HCT116 (cell line): ENCODE measurements at regions not wholly inside any gene's neighbourhood (a gene's known extent, or its start where the extent isn't known, plus 50 kb on each side); places are given as distances from the start of the nearest gene placed in this dataset.

ENCODE experiments used
- ATAC-seq: fragments of 200-7000 bp; cut with Tn5 transposase; 2 replicates; pipeline ENCODE4 v1.9.1; 2020; ENCODE audit warnings: mild to moderate bottlenecking, moderate library complexity
- BruUV-seq: library from RNA; stranded (reverse); fragments of 400-500 nt; replicated peaks from 2 replicates; lab custom pipeline; 2021; lab: Mats Ljungman, UMichigan
- CTCF ChIA-PET: fragments of 300-600 bp; sonication (Branson Sonifier 250); formaldehyde crosslinking; loops from one replicate; lab custom pipeline; 2021; ENCODE audit warnings: antibody characterized with exemption; lab: Charles Lee
- POLR2A ChIA-PET: fragments of 300-600, 350-600 bp; sonication (Branson Sonifier 250); formaldehyde crosslinking; loops from one replicate; lab custom pipeline; 2021; ENCODE audit warnings: antibody characterized with exemption; lab: Charles Lee
- RAD21 ChIA-PET, 2 experiments: fragments of 300-600 bp; sonication (Branson Sonifier 250); formaldehyde crosslinking; loops; one replicate each; lab custom pipeline; 2023; ENCODE audit warnings: low total read pairs in 2 of 2; ENCODE audit not compliant: uncharacterized antibody in 2 of 2, unreplicated experiment in 2 of 2, low non-redundant PET in 1 of 2; lab: Charles Lee
- DNase-seq: peaks from one replicate; pipeline ENCODE4 v3.0.0-alpha.2; 2010; ENCODE audit warnings: low read depth, low spot score
- H2AFZ ChIP-seq: fragments of 200-600 bp; shearing (Covaris generic), sonication (generic); 2 replicates; pipeline ENCODE4 v1.6.1; 2017; ENCODE audit warnings: low read depth, mixed run types, mixed read lengths, antibody characterized with exemption, low read length; ENCODE audit not compliant: poor library complexity, severe bottlenecking
- H3K27ac ChIP-seq: 2 replicates; pipeline ENCODE4 v1.5.1; 2012; ENCODE audit warnings: low read depth, low read length
- H3K27me3 ChIP-seq: fragments of 200-600 bp; sonication (generic); 2 replicates; pipeline ENCODE4 v1.6.1; 2016; ENCODE audit warnings: mixed run types, low read length, mixed read lengths; ENCODE audit not compliant: insufficient read depth
- H3K36me3 ChIP-seq, 2 experiments: fragments of 200-500 bp in 1 of 2; fragments of 200-600 bp in 1 of 2; sonication (Bioruptor generic) in 1 of 2; sonication (generic) in 1 of 2; 2 replicates each; pipeline versions ENCODE4 v1.5.1 to v1.6.1; 2014 to 2016; ENCODE audit warnings: low read length in 2 of 2, inconsistent platforms in 1 of 2, mixed read lengths in 1 of 2, mixed run types in 1 of 2; ENCODE audit not compliant: insufficient read depth in 2 of 2, control insufficient read depth in 1 of 2
- H3K4me1 ChIP-seq, 2 experiments: fragments of 200-600 bp in 1 of 2; sonication (generic) in 1 of 2; 2 replicates each; pipeline versions ENCODE4 v1.5.1 to v1.6.1; 2012 to 2017; ENCODE audit warnings: low read length in 2 of 2, inconsistent platforms in 1 of 2, mild to moderate bottlenecking in 1 of 2, mixed read lengths in 1 of 2, mixed run types in 1 of 2, moderate library complexity in 1 of 2; ENCODE audit not compliant: insufficient read depth in 2 of 2, control insufficient read depth in 1 of 2
- H3K4me2 ChIP-seq: fragments of 200-600 bp; sonication (generic); 2 replicates; pipeline ENCODE4 v1.6.1; 2017; ENCODE audit warnings: mixed run types, low read length, mixed read lengths
- H3K4me3 ChIP-seq, 2 experiments: fragments of 200-600 bp in 1 of 2; sonication (generic) in 1 of 2; replicated peaks in 1 of 2; 2 replicates each; pipeline ENCODE4 v1.5.1; 2011 to 2016; ENCODE audit warnings: low read length in 2 of 2, control low read depth in 1 of 2, low read depth in 1 of 2, mild to moderate bottlenecking in 1 of 2, mixed read lengths in 1 of 2, mixed run types in 1 of 2
- H3K79me2 ChIP-seq: fragments of 200-600 bp; sonication (generic); 2 replicates; pipeline ENCODE4 v1.6.1; 2017; ENCODE audit warnings: mild to moderate bottlenecking, mixed run types, low read length, moderate library complexity, mixed read lengths; ENCODE audit not compliant: insufficient read depth
- H3K9ac ChIP-seq: fragments of 200-600 bp; sonication (generic); 2 replicates; pipeline ENCODE4 v1.6.1; 2016; ENCODE audit warnings: low read length, mixed read lengths
- H3K9me2 ChIP-seq: fragments of 200-600 bp; sonication (generic), shearing (Covaris generic); 2 replicates; pipeline ENCODE4 v1.6.1; 2017; ENCODE audit warnings: mixed run types, mild to moderate bottlenecking, moderate library complexity; ENCODE audit not compliant: insufficient read depth
- H3K9me3 ChIP-seq, 2 experiments: fragments of 200-500 bp in 1 of 2; fragments of 200-600 bp in 1 of 2; sonication (Bioruptor generic) in 1 of 2; sonication (generic) in 1 of 2; 2 replicates each; pipeline ENCODE4 v1.6.1; 2014 to 2017; ENCODE audit warnings: low read length in 2 of 2, mixed read lengths in 2 of 2, inconsistent platforms in 1 of 2, low read depth in 1 of 2, mild to moderate bottlenecking in 1 of 2, mixed run types in 1 of 2, moderate library complexity in 1 of 2; ENCODE audit not compliant: control insufficient read depth in 1 of 2, insufficient read depth in 1 of 2
- H4K20me1 ChIP-seq: fragments of 200-600 bp; sonication (generic), shearing (Covaris generic); 2 replicates; pipeline ENCODE4 v1.6.1; 2017; ENCODE audit warnings: mixed run types, mild to moderate bottlenecking, moderate library complexity; ENCODE audit not compliant: insufficient read depth
- CBX3 ChIP-seq: IDR thresholded peaks from 2 replicates; pipeline ENCODE4 v1.6.1; 2012; ENCODE audit warnings: low read depth
- EGR1 ChIP-seq: IDR thresholded peaks from 2 replicates; pipeline ENCODE4 v1.6.1; 2012; ENCODE audit warnings: low read depth
- EZH2 ChIP-seq: fragments of 200-600 bp; sonication (generic); IDR thresholded peaks from 2 replicates; pipeline ENCODE4 v1.6.1; 2017; ENCODE audit warnings: antibody characterized with exemption, mixed run types
- EZH2phosphoT487 ChIP-seq: fragments of 200-600 bp; IDR thresholded peaks from 2 replicates; pipeline ENCODE4 v1.6.1; 2018; ENCODE audit warnings: antibody characterized with exemption, borderline replicate concordance
- FOSL1 ChIP-seq: IDR thresholded peaks from 2 replicates; pipeline ENCODE4 v1.6.1; 2012; ENCODE audit warnings: low read depth
- POLR2AphosphoS5 ChIP-seq: IDR thresholded peaks from 2 replicates; pipeline ENCODE4 v1.6.1; 2011; ENCODE audit warnings: mild to moderate bottlenecking, low read depth, low read length, moderate library complexity
- RAD21 ChIP-seq: IDR thresholded peaks from 2 replicates; pipeline ENCODE4 v1.6.1; 2012; ENCODE audit warnings: low read depth, mild to moderate bottlenecking
- SIN3A ChIP-seq: IDR thresholded peaks from 2 replicates; pipeline ENCODE4 v1.6.1; 2012; ENCODE audit warnings: low read depth
- SP1 ChIP-seq: IDR thresholded peaks from 2 replicates; pipeline ENCODE4 v1.6.1; 2012; ENCODE audit warnings: low read depth
- SRF ChIP-seq: IDR thresholded peaks from 2 replicates; pipeline ENCODE4 v1.6.1; 2012; ENCODE audit warnings: low read depth
- TCF7L2 ChIP-seq: IDR thresholded peaks from 2 replicates; pipeline ENCODE4 v1.7.0; 2011; ENCODE audit warnings: borderline replicate concordance, inconsistent platforms; ENCODE audit not compliant: insufficient read depth, insufficient read length; ENCODE audit errors: extremely low read depth
- ZFX ChIP-seq: fragments of 450-650 bp; IDR thresholded peaks from 2 replicates; pipeline ENCODE4 v1.6.1; 2017
- intact Hi-C: fragments of 100-400 bp; cut with micrococcal nuclease; formaldehyde crosslinking; loops from 2 replicates; pipeline ENCODE4 v1.10.0; 2022
- TF ChIP-seq, protein P1 (sequence below): IDR thresholded peaks from 2 replicates; pipeline ENCODE4 v1.6.1; 2011; ENCODE audit warnings: mild to moderate bottlenecking, low read length, moderate library complexity; ENCODE audit not compliant: insufficient replicate concordance; ENCODE audit errors: extremely low read depth
- TF ChIP-seq, protein P2 (sequence below): IDR thresholded peaks from 2 replicates; pipeline ENCODE4 v1.6.1; 2012; ENCODE audit warnings: low read depth
- TF ChIP-seq, protein P3 (sequence below), 3 experiments: fragments of 200-600 bp in 1 of 3; sonication (generic) in 1 of 3; IDR thresholded peaks in 2 of 3; conservative IDR thresholded peaks in 1 of 3; 2 replicates each; pipeline ENCODE4 v1.5.1; 2012 to 2017; ENCODE audit warnings: low read depth in 2 of 3, low read length in 2 of 3, antibody characterized with exemption in 1 of 3, borderline replicate concordance in 1 of 3, control low read depth in 1 of 3, mild to moderate bottlenecking in 1 of 3, mixed read lengths in 1 of 3, mixed run types in 1 of 3, moderate library complexity in 1 of 3; ENCODE audit not compliant: insufficient read depth in 1 of 3

DNA sequence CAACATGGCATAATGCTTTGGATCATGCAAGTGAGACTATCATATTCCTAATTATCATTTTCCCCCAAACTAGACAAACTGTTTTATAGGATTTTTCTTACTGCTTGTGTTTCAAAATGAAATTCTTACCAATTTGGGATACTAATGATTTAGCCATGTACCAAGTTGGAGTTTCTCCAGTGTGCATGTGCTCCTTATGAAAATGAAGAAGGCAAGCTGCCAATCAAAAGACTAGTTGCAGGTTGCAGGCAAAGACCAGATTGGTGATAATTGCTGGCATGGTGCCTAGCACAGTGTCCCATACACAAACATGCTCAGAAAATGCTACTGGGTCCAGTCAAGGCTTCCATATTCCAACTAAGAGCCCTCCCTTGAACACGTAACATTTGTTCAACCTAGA is 771.8 kb upstream of the FANCL start:
- TF ChIP-seq SRF = no peak
- no peak for TF ChIP-seq TCF7L2
- no peak for TF ChIP-seq RAD21
- TF ChIP-seq, all 23 proteins: peak for 0
- POLR2A ChIA-PET = no interaction called here
- Histone ChIP-seq H3K9me2 (no peaks in the 10 kb centered on the region), H3K27me3 (no peaks in the 10 kb centered on the region), H3K9me3 (no peaks in the 10 kb centered on the region), H3K4me2 (no peak overlapping the region), H3K79me2 (no peaks in the 10 kb centered on the region), H3K36me3 (no peaks in the 10 kb centered on the region), H3K9ac (no peak overlapping the region), H3K27ac (no peak overlapping the region), H2AFZ (no peak overlapping the region), H3K4me1 (no peaks in the 10 kb centered on the region), H4K20me1 (no peaks in the 10 kb centered on the region), H3K4me3 (no peak overlapping the region)
- DNase-seq = no peak
- RAD21 ChIA-PET = no interaction called here
- BruUV-seq = no TSS peak
- CTCF ChIA-PET = no interaction called here
- intact Hi-C loops = no loop called here
- ATAC-seq = no peak

DNA sequence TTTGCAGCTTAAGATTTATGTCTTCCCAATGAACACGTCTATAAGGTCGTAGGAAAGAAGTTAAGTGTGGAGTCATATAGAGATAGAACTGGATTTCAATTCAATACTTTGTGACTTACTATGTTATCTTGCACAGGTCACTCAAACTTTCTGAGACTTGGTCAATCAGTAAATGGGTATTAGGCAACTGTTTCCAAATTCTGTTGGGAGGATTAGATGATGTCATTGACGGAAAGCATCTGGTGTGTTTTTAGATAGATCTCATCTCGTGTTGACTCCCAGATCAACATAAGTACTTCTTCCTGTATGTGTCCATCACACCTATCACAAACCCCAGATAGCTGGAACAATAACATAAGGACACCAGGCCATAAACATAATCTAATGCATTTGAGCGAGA is 771.1 kb upstream of the FANCL start:
- Histone ChIP-seq H3K9ac (no peak overlapping the region), H3K27me3 (no peaks in the 10 kb centered on the region), H3K4me3 (no peak overlapping the region), H3K4me1 (no peaks in the 10 kb centered on the region), H3K36me3 (no peaks in the 10 kb centered on the region), H2AFZ (no peak overlapping the region), H3K9me2 (no peaks in the 10 kb centered on the region), H3K9me3 (no peaks in the 10 kb centered on the region), H3K4me2 (no peak overlapping the region), H4K20me1 (no peaks in the 10 kb centered on the region), H3K79me2 (no peaks in the 10 kb centered on the region), H3K27ac (no peak overlapping the region)
- intact Hi-C loops = no loop called here
- ATAC-seq = no peak
- ChIA-PET CTCF (no interaction called here), POLR2A (no interaction called here), RAD21 (no interaction called here)
- BruUV-seq = no TSS peak
- no peak for DNase-seq
- TF ChIP-seq, protein P1, sequence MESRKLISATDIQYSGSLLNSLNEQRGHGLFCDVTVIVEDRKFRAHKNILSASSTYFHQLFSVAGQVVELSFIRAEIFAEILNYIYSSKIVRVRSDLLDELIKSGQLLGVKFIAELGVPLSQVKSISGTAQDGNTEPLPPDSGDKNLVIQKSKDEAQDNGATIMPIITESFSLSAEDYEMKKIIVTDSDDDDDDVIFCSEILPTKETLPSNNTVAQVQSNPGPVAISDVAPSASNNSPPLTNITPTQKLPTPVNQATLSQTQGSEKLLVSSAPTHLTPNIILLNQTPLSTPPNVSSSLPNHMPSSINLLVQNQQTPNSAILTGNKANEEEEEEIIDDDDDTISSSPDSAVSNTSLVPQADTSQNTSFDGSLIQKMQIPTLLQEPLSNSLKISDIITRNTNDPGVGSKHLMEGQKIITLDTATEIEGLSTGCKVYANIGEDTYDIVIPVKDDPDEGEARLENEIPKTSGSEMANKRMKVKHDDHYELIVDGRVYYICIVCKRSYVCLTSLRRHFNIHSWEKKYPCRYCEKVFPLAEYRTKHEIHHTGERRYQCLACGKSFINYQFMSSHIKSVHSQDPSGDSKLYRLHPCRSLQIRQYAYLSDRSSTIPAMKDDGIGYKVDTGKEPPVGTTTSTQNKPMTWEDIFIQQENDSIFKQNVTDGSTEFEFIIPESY = no peak
- TF ChIP-seq SRF (no peak), EGR1 (no peak), SP1 (no peak), POLR2AphosphoS5 (no peak), EZH2 (no peak), SIN3A (no peak), ZFX (no peak), FOSL1 (no peak), EZH2phosphoT487 (no peak), CBX3 (no peak)
- TF ChIP-seq, protein P2, sequence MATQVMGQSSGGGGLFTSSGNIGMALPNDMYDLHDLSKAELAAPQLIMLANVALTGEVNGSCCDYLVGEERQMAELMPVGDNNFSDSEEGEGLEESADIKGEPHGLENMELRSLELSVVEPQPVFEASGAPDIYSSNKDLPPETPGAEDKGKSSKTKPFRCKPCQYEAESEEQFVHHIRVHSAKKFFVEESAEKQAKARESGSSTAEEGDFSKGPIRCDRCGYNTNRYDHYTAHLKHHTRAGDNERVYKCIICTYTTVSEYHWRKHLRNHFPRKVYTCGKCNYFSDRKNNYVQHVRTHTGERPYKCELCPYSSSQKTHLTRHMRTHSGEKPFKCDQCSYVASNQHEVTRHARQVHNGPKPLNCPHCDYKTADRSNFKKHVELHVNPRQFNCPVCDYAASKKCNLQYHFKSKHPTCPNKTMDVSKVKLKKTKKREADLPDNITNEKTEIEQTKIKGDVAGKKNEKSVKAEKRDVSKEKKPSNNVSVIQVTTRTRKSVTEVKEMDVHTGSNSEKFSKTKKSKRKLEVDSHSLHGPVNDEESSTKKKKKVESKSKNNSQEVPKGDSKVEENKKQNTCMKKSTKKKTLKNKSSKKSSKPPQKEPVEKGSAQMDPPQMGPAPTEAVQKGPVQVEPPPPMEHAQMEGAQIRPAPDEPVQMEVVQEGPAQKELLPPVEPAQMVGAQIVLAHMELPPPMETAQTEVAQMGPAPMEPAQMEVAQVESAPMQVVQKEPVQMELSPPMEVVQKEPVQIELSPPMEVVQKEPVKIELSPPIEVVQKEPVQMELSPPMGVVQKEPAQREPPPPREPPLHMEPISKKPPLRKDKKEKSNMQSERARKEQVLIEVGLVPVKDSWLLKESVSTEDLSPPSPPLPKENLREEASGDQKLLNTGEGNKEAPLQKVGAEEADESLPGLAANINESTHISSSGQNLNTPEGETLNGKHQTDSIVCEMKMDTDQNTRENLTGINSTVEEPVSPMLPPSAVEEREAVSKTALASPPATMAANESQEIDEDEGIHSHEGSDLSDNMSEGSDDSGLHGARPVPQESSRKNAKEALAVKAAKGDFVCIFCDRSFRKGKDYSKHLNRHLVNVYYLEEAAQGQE = no peak
- TF ChIP-seq, protein P3, sequence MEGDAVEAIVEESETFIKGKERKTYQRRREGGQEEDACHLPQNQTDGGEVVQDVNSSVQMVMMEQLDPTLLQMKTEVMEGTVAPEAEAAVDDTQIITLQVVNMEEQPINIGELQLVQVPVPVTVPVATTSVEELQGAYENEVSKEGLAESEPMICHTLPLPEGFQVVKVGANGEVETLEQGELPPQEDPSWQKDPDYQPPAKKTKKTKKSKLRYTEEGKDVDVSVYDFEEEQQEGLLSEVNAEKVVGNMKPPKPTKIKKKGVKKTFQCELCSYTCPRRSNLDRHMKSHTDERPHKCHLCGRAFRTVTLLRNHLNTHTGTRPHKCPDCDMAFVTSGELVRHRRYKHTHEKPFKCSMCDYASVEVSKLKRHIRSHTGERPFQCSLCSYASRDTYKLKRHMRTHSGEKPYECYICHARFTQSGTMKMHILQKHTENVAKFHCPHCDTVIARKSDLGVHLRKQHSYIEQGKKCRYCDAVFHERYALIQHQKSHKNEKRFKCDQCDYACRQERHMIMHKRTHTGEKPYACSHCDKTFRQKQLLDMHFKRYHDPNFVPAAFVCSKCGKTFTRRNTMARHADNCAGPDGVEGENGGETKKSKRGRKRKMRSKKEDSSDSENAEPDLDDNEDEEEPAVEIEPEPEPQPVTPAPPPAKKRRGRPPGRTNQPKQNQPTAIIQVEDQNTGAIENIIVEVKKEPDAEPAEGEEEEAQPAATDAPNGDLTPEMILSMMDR (IDR thresholded peaks at IDR 0.05 in 2 of 3, conservative IDR thresholded peaks at IDR 0.05 in 1 of 3; ENCODE audit: borderline replicate concordance in 1 of 3, insufficient read depth in 1 of 3, low read depth in 2 of 3, low read length in 2 of 3) = no peak
